NB4 (cell line): ENCODE measurements at regions not wholly inside any gene's neighbourhood (a gene's known extent, or its start where the extent isn't known, plus 50 kb on each side); places are given as distances from the start of the nearest gene placed in this dataset.

Experiments
- DNase-seq: peaks from one replicate; pipeline ENCODE4 v3.0.0; 2010; ENCODE audit warnings: low read depth
- H3K4me3 ChIP-seq: one replicate; pipeline ENCODE4 v1.5.1; 2011; ENCODE audit warnings: mild to moderate bottlenecking, low read depth, low read length, moderate library complexity
- CTCF ChIP-seq: IDR thresholded peaks from one replicate; pipeline ENCODE4 v1.5.1; 2012; ENCODE audit warnings: low read depth, low read length
- MAX ChIP-seq: IDR thresholded peaks from 2 replicates; pipeline ENCODE4 v1.6.1; 2011; ENCODE audit warnings: low read depth, low read length
- MYC ChIP-seq: IDR thresholded peaks from 2 replicates; pipeline ENCODE4 v1.6.1; 2011; ENCODE audit warnings: low read depth, low read length
- POLR2A ChIP-seq: IDR thresholded peaks from 2 replicates; pipeline ENCODE4 v1.6.1; 2011; ENCODE audit warnings: mild to moderate bottlenecking; ENCODE audit not compliant: insufficient read length; ENCODE audit errors: extremely low read depth

- H3K4me3 ChIP-seq = no peak overlapping the region
- TF ChIP-seq MAX (no peak), CTCF (no peak), MYC (no peak), POLR2A (no peak)
- DNase-seq = no peak
Observed at GRCh38 chr9:94173632-94174031, 85.5 kb upstream of the ZNF169 start.

- DNase-seq = no peak
- no peak overlapping the region for H3K4me3 ChIP-seq
- no peak for TF ChIP-seq CTCF
- TF ChIP-seq MYC = no peak
- no peak for TF ChIP-seq POLR2A
- no peak for TF ChIP-seq MAX
Observed at GRCh38 chr9:94174164-94174563, 84.9 kb upstream of the ZNF169 start.

GRCh38 chr9:94175669-94176068 is 83.4 kb upstream of the ZNF169 start:
- no peak overlapping the region for H3K4me3 ChIP-seq
- TF ChIP-seq MYC (no peak), CTCF (no peak), MAX (no peak), POLR2A (no peak)
- DNase-seq = no peak

- TF ChIP-seq MYC (no peak), MAX (no peak), POLR2A (no peak), CTCF (no peak)
- no peak for DNase-seq
Observed at GRCh38 chr9:94176608-94177007, 82.5 kb upstream of the ZNF169 start.

GRCh38 chr9:94178927-94179326 is 80.2 kb upstream of the ZNF169 start:
- no peak for DNase-seq
- no peak overlapping the region for H3K4me3 ChIP-seq
- TF ChIP-seq POLR2A (no peak), MAX (no peak), CTCF (no peak), MYC (no peak)

More at GRCh38 chr9:94176608-94177007, 82.5 kb upstream of the ZNF169 start:
- no peak overlapping the region for H3K4me3 ChIP-seq
